NT2/D1 (cell line): ENCODE measurements at regions not wholly inside any gene's neighbourhood (a gene's known extent, or its start where the extent isn't known, plus 50 kb on each side); places are given as distances from the start of the nearest gene placed in this dataset.

Experiments
- YY1 ChIP-seq: IDR thresholded peaks from 2 replicates; pipeline ENCODE4 v1.6.1; 2011; ENCODE audit not compliant: insufficient read length, insufficient read depth
- ZNF274 ChIP-seq: IDR thresholded peaks from 2 replicates; pipeline ENCODE4 v1.6.1; 2011; ENCODE audit warnings: mild to moderate bottlenecking, low read depth, low read length

DNA sequence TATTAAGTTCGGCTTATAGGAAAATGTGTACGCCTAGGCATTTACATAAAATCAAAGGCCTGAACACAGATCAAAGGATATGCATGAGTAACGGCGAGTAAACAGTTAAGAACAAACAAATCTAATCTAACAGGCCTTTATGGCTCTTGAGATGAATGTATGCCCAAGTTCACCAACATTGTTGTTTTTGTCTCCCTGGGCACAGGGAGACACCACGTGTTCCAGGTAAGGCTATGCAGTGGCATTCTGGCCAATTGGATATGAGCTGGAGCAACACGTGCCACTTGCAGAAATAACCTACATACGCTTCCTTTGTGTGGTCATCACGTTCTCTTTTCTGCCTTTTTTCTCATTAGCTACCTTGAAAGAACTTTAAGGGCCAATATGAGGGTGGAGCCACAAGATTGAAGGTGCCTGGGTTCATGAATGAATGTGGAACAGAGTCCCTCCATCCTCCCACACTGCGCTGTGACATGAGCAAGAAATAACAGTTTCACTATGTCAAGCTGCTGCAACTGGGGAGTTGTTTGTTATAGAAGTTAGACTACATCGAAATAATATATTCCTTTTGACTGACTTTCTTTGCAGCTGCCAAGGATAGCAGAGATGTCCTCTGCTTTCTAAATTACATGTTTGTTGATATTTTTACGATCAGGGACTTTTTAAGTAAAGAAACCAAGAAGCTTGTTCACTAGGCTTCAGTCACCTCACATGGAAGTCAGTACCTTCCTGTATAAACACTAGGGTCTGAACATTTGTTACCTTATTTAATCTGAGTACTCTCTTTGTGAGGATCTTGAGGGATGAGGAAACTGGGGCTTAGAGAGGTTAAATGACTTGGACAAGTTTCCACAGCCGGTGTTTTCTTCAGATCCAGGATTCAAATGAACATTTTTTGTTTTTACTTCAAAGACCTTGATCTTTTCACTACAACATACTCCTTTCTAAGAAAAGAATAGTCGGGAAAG is 427.5 kb upstream of the TBL1XR1 start:
- TF ChIP-seq YY1 (no peak), ZNF274 (no peak)
